ENCODE measurements at regions not wholly inside any gene's neighbourhood (a gene's known extent, or its start where the extent isn't known, plus 50 kb on each side); places are given as distances from the start of the nearest gene placed in this dataset.
"Not testable (repeated sequence)": the region's sequence is repeated elsewhere in the genome, so short reads cannot be mapped to it uniquely, and the experiment has no call there.

DNA sequence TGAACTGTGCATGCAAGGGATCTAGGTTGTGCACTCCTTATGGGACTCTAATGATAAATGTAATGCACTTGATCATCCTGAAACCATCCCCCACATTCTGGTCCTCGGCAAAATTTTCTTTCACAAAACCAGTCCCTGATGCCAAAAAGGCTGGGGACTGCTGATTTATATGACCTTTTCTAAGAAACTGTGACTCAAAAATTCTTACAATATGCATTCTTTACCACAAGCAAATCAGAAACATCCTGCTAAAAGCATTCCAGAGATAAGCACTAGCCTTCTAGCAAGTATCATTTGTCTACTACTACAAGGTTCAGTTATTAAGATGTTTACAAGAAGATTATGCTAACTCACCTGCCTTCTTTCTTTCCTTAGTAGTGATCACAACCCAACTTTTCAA, 166.5 kb upstream of the PCDH7 start:
- Histone ChIP-seq H3K4me3 (no peak overlapping the region), H3K4me1 (no peaks in the 10 kb centered on the region), H3K27me3 (no peaks in the 10 kb centered on the region), H3K9me3 (no peaks in the 10 kb centered on the region), H3K27ac (no peak overlapping the region), H3K36me3 (no peaks in the 10 kb centered on the region)
- TF ChIP-seq, protein P1, sequence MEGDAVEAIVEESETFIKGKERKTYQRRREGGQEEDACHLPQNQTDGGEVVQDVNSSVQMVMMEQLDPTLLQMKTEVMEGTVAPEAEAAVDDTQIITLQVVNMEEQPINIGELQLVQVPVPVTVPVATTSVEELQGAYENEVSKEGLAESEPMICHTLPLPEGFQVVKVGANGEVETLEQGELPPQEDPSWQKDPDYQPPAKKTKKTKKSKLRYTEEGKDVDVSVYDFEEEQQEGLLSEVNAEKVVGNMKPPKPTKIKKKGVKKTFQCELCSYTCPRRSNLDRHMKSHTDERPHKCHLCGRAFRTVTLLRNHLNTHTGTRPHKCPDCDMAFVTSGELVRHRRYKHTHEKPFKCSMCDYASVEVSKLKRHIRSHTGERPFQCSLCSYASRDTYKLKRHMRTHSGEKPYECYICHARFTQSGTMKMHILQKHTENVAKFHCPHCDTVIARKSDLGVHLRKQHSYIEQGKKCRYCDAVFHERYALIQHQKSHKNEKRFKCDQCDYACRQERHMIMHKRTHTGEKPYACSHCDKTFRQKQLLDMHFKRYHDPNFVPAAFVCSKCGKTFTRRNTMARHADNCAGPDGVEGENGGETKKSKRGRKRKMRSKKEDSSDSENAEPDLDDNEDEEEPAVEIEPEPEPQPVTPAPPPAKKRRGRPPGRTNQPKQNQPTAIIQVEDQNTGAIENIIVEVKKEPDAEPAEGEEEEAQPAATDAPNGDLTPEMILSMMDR (IDR thresholded peaks at IDR 0.05), result no peak
- TF ChIP-seq POLR2A (IDR thresholded peaks at IDR 0.05) (no peak), EP300 (IDR thresholded peaks at IDR 0.05) (no peak)
- WGBS, 2 donors, result 24 to 41% methylated on average over 1 of the region's 1 CpG
- no peak for DNase-seq (ENCODE audit: low spot score in 2 of 2)

DNA sequence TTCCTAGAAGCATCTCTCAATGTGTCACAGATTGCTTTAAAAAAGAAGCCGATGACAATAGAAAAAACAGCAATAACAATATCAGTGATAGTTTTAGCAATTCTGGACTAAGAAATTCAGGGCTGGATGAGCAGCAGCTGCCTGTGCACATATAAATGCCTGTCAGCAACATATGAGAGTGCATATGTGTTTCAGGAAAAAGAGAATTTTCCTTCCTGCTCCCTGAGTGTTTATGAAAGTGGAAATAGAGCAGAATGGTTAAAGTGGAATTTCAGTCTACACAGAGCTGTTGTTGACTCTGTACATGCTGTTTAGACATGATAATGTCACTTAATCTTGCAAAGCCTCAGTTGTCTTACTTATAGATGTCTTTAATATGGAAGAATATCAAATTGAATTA, 164.4 kb upstream of the PCDH7 start:
- H3K9me3 ChIP-seq, result no peaks in the 10 kb centered on the region
- H3K27me3 ChIP-seq, result no peaks in the 10 kb centered on the region
- TF ChIP-seq EP300 (IDR thresholded peaks at IDR 0.05) (no peak), POLR2A (IDR thresholded peaks at IDR 0.05) (no peak)
- TF ChIP-seq, protein P1 (IDR thresholded peaks at IDR 0.05), result no peak
- 57 to 69% methylated on average over 1 of the region's 1 CpG for WGBS, 2 donors
- H3K4me3 ChIP-seq, result no peak overlapping the region
- H3K36me3 ChIP-seq, result no peaks in the 10 kb centered on the region
- H3K27ac ChIP-seq, result no peak overlapping the region
- DNase-seq (ENCODE audit: low spot score in 2 of 2), result no peak
- H3K4me1 ChIP-seq, result no peaks in the 10 kb centered on the region

DNA sequence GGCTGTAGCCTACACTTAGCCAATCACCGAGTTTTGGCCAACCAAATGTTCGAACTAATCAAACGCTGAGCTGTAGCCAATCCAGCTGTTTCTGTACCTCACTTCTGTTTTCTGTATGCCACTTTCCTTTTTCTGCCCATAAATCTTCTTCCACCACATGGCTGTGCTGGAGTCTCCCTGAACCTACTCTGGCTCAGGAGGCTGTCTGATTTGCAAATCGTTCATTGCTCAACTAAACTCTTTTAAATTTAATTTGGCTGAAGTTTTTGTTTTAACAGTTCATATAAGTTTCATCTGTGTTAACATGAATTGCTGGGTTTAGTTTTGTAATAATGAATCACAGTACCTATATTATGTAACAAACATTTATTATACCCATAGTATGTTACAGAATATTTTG, 160.7 kb upstream of the PCDH7 start:
- H3K27ac ChIP-seq, result no peak overlapping the region
- H3K4me1 ChIP-seq, result no peaks in the 10 kb centered on the region
- H3K27me3 ChIP-seq, result no peaks in the 10 kb centered on the region
- no peaks in the 10 kb centered on the region for H3K36me3 ChIP-seq
- no peak overlapping the region for H3K4me3 ChIP-seq
- WGBS, 2 donors, result 73 to 88% methylated on average over 4 of the region's 4 CpGs
- TF ChIP-seq EP300 (IDR thresholded peaks at IDR 0.05) (no peak), POLR2A (IDR thresholded peaks at IDR 0.05) (no peak)
- TF ChIP-seq, protein P1 (IDR thresholded peaks at IDR 0.05), result no peak
- DNase-seq (ENCODE audit: low spot score in 2 of 2), result no peak
- H3K9me3 ChIP-seq, result peaks cover 0 to 10% (median 0%) of the 10 kb centered on the region in 4 donors

DNA sequence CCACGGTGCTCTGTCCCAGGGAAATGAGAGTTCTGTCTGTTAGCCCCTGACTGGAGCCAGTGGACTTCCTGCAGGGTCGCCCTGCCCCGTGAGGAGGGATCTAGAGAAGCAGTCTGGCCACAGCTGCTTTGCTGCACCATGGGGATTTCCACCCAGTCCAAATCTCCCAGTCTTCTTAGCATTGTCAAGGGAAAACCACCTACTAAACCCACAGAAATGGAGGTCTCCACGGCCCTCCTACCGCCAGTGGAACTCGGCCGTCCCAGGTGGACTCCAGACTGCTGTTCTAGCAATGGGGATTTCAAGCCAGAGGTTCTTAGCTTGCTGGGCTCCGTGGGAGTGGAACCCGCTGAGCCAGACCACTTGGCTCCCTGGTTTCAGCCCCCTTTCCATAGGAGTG, 133.3 kb upstream of the PCDH7 start:
- 85 to 94% methylated on average over 9 of the region's 9 CpGs for WGBS, 2 donors
- Histone ChIP-seq H3K27me3 (no peaks in the 10 kb centered on the region), H3K4me1 (no peaks in the 10 kb centered on the region), H3K4me3 (no peak overlapping the region), H3K36me3 (no peaks in the 10 kb centered on the region), H3K9me3 (no peaks in the 10 kb centered on the region), H3K27ac (no peak overlapping the region)
- TF ChIP-seq, protein P1 (IDR thresholded peaks at IDR 0.05), result no peak
- no peak for TF ChIP-seq EP300 (IDR thresholded peaks at IDR 0.05)
- TF ChIP-seq POLR2A (IDR thresholded peaks at IDR 0.05), result no peak
- DNase-seq (ENCODE audit: low spot score in 2 of 2), result no peak

DNA sequence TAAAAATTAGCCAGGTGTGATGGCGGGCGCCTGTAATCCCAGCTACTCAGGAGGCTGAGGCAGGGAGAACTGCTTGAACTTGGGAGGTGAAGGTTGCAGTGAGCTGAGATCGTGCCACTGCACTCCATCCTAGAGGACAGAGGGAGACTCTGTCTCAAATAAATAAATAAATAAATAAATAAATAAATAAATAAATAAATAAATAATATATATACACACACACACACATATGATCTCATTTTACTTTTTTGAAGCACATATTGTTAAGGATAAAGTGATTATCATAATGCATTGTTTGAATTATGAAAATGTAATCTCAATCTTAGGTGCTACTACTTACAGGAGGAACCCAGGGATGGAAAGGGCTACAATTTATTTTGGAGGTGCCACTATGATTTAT, 130.5 kb upstream of the PCDH7 start:
- H3K27ac ChIP-seq; H3K4me1 ChIP-seq; H3K9me3 ChIP-seq; H3K27me3 ChIP-seq; H3K36me3 ChIP-seq; H3K4me3 ChIP-seq; DNase-seq (ENCODE audit: low spot score in 2 of 2): not testable (repeated sequence)
- 89 to 94% methylated on average over 3 of the region's 3 CpGs for WGBS, 2 donors

Measured in tibial nerve (tissue), 4 donors.